ENCODE measurements at regions not wholly inside any gene's neighbourhood (a gene's known extent, or its start where the extent isn't known, plus 50 kb on each side); places are given as distances from the start of the nearest gene placed in this dataset.

- no peak overlapping the region for H3K4me3 ChIP-seq
- no peak for DNase-seq
- intact Hi-C loops (cut with DNase I): no loop called here
- H3K27me3 ChIP-seq: no peaks in the 10 kb centered on the region
- WGBS, 2 donors: 64 to 68% methylated on average over 2 to 3 of the region's 3 CpGs
- no peaks in the 10 kb centered on the region for H3K9me3 ChIP-seq
- H3K27ac ChIP-seq: no peak overlapping the region
- TF ChIP-seq POLR2A (IDR thresholded peaks at IDR 0.05): no peak
- TF ChIP-seq CTCF (IDR thresholded peaks at IDR 0.05): no peak
- no peaks in the 10 kb centered on the region for H3K4me1 ChIP-seq
- no peaks in the 10 kb centered on the region for H3K36me3 ChIP-seq
These were observed 377.6 kb upstream of the GATB start for GRCh38 chr4:152138451-152138850.

- H3K27ac ChIP-seq: no peak overlapping the region
- no peak for DNase-seq
- H3K9me3 ChIP-seq: no peaks in the 10 kb centered on the region
- H3K4me1 ChIP-seq: no peaks in the 10 kb centered on the region
- no peaks in the 10 kb centered on the region for H3K27me3 ChIP-seq
- no peak for TF ChIP-seq CTCF (IDR thresholded peaks at IDR 0.05)
- TF ChIP-seq POLR2A (IDR thresholded peaks at IDR 0.05): no peak
- intact Hi-C loops (cut with DNase I): no loop called here
- no peak overlapping the region for H3K4me3 ChIP-seq
- no peaks in the 10 kb centered on the region for H3K36me3 ChIP-seq
These were observed 372.0 kb upstream of the GATB start for GRCh38 chr4:152132776-152133175.

GRCh38 chr4:152128356-152128755, 367.5 kb upstream of the GATB start:
- intact Hi-C loops (cut with DNase I): no loop called here
- Histone ChIP-seq H3K4me3 (no peak overlapping the region), H3K27me3 (no peaks in the 10 kb centered on the region), H3K27ac (no peak overlapping the region), H3K4me1 (no peaks in the 10 kb centered on the region), H3K36me3 (no peaks in the 10 kb centered on the region), H3K9me3 (no peaks in the 10 kb centered on the region)
- TF ChIP-seq CTCF (IDR thresholded peaks at IDR 0.05) (no peak), POLR2A (IDR thresholded peaks at IDR 0.05) (no peak)
- DNase-seq: no peak
- WGBS, 2 donors: 57 to 79% methylated on average over 1 of the region's 1 CpG

GRCh38 chr4:152126238-152126637, 365.4 kb upstream of the GATB start:
- no peak for DNase-seq
- no peaks in the 10 kb centered on the region for H3K27me3 ChIP-seq
- 47 to 64% methylated on average over 2 of the region's 2 CpGs for WGBS, 2 donors
- no peaks in the 10 kb centered on the region for H3K4me1 ChIP-seq
- no peaks in the 10 kb centered on the region for H3K36me3 ChIP-seq
- intact Hi-C loops (cut with DNase I): no loop called here
- H3K4me3 ChIP-seq: no peak overlapping the region
- no peak overlapping the region for H3K27ac ChIP-seq
- TF ChIP-seq CTCF (IDR thresholded peaks at IDR 0.05) (no peak), POLR2A (IDR thresholded peaks at IDR 0.05) (no peak)
- no peaks in the 10 kb centered on the region for H3K9me3 ChIP-seq

GRCh38 chr4:152118819-152119553, 358.2 kb upstream of the GATB start:
- H3K36me3 ChIP-seq: no peaks in the 10 kb centered on the region
- H3K27me3 ChIP-seq: no peaks in the 10 kb centered on the region
- intact Hi-C loops (cut with DNase I): no loop called here
- 36 to 54% methylated on average over 4 to 10 of the region's 12 CpGs for WGBS, 2 donors
- H3K4me1 ChIP-seq: peaks cover 0 to 12% (median 0%) of the 10 kb centered on the region in 3 donors
- H3K4me3 ChIP-seq: no peak overlapping the region
- no peak for DNase-seq
- H3K27ac ChIP-seq: no peak overlapping the region
- no peaks in the 10 kb centered on the region for H3K9me3 ChIP-seq
- no peak for TF ChIP-seq POLR2A (IDR thresholded peaks at IDR 0.05)
- TF ChIP-seq CTCF (IDR thresholded peaks at IDR 0.05): no peak

All from esophagus squamous epithelium (tissue), 5 donors.